ENCODE measurements at regions not wholly inside any gene's neighbourhood (a gene's known extent, or its start where the extent isn't known, plus 50 kb on each side); places are given as distances from the start of the nearest gene placed in this dataset.
A peak's percentile ranks its signal among the peaks of the same experiment; 100 is the strongest.
"Not testable (repeated sequence)": the region's sequence is repeated elsewhere in the genome, so short reads cannot be mapped to it uniquely, and the experiment has no call there.

DNA sequence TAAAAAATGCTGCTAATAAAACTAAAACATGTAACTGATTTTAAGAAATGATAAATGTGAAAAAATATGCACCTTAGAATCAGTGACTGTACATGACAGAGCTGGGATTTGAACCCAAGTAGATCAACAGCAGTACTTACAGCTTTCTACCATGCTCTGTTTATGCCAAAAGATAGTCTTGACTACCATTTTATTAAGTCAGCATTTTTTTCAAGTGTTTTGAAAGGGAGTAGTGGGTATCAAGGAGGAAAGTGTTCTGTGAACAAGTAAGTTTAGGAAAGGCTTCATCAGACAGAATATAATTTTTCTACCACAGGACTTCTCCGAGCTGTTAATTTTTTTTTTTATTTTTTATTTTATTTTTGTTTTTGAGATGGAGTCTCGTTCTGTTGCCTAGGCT, 180.4 kb upstream of the GLRA1 start:
- no peak for DNase-seq

DNA sequence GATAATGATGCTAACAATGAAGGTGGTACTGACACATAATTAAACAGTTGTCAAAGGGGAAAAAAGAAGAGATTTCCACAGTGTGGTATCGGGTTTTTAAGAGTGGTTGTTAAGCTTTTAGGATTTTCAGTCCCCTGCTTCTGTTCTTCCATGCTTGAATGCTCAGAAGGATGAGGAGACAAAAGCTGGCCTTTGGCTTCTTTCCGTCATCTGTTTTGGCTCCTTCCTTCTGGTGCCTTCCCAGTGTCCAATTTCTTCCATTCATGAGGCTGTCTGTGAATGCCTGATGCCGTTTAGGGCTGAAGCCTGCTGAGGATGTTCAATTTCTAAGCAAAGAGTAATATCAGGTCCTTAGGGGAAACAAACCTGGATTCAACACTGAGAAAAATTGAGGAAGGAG, 179.6 kb upstream of the GLRA1 start:
- no peak for DNase-seq

DNA sequence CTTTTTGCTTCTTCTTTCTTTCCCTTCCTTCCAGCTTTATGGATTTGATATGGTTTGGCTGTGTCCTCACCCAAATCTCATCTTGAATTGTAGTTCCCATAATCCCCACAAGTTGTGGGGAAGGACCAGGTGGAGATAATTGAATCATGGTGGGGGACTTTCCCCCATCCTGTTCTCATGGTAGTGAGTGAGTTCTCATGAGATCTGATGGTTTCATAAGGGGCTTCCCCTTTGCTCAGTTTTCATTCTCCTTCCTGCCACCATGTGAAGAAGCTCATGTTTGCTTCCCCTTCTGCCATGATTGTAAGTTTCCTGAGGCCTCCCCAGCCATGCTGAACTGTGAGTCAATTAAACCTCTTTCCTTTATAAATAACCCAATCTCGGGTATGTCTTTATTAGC, 178.3 kb upstream of the GLRA1 start:
- DNase-seq = not testable (repeated sequence)

DNA sequence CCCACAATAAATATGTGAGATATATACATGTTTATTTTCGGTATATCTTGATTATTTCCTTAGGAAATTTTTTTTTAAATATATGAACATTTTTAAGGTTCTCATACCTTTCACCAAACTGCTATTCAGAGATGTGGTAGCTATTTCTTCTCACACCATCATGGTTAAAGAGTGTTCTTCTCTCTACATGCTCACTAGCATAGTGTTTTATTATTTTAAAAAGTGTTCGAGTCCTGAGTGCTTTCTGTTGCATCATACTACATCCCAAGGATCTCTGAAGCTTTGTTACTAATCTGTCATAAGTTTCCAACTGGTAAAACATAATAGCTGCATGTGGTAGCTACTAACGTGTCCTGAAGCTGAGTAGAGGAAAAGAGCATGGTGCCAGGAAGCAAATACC, 177.4 kb upstream of the GLRA1 start:
- DNase-seq = no peak

DNA sequence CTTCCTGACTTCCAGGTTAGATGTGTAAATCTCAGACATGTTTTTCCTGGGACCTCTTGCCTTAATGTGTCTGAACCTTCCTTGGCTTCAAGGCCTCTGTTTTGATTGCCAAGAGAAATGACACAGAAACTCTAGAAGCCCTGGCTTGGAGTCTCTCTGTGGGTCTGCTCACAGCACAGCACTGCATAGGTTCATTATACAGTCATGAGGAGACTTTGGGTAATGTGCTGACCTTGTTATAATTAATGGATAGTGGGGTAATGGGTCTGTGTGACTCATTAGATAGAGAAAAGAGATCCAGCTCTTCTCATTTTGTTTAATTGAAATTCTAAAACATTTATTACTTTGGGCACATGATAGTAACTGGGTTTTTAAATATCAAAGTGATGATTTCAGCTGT, 175.8 kb upstream of the GLRA1 start:
- DNase-seq = no peak

DNA sequence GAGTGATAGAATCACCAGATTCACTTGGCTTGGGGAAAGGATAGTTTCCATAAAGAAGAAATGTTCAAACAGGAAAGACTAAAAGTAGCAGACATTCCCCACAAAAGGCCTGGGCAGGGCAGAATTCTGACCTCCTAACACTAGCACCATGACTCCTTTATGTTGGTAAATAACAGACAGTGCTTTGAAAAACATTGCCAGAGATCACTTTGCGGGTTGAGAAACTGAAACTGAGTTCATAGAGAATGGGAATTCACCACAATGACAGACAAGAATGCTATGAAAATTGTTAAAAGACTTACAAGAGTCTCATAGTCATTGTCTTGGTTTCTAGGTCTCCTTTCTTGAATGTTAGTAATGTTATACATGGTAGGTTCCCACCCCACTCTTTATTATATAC, 172.5 kb upstream of the GLRA1 start:
- no peak for DNase-seq

DNA sequence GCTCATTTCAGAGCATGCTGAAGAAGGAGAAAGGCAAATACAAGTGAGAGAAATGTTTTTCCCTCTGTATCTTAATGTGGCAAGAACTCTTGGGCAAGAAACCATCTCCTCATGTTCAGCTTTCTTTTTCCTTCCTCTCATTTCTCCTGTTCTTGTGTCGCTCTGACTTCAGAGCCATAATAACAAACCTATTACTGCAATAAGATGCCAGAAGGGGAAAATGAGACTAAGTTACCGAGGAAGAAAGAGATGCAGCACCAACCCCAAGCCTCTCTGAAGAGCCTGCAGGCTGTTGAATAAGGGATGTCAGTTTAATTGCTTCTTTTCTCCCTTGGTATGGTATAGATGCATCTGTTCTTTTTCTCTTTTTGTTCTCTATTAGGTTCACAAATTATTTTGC, 170.1 kb upstream of the GLRA1 start:
- DNase-seq = no peak

DNA sequence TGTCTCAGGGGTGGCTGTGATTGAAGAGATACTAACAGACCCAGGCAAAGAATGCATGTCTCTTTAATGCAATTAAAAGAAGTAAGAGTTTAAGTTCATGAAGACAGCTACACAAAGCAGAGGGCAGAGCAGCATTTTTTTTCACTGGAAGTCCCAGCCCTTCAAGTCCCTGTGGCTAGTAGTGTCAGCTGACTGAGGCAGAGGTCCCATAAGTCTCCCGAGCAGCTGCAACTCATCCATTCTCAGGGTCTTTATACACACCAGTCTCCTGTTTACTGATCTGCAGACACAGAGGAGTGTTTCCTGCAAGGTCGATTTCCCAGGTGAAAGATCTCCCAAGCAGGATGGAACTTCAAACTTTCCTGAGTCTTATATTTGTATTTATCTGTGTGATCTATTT, 169.4 kb upstream of the GLRA1 start:
- DNase-seq = no peak

DNA sequence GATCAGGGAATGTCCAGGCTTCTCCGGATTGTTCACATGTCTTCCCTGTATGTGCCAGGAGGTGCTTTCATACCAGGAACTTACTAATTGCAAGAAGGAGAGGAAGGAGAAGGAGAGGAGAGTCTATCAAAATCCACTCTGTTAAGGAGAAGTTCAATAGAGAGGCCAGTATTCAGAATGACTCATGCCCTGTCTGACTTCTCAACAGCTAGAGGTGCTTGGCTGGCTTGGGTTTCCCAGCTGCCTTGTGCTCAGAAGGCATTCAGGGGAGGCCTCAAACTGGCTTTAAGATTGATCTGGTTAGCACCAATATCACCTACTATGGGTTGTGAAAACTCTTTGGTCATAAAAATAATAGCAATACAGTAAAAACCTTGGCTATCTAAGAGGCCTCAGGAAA, 167.9 kb upstream of the GLRA1 start:
- DNase-seq = no peak

DNA sequence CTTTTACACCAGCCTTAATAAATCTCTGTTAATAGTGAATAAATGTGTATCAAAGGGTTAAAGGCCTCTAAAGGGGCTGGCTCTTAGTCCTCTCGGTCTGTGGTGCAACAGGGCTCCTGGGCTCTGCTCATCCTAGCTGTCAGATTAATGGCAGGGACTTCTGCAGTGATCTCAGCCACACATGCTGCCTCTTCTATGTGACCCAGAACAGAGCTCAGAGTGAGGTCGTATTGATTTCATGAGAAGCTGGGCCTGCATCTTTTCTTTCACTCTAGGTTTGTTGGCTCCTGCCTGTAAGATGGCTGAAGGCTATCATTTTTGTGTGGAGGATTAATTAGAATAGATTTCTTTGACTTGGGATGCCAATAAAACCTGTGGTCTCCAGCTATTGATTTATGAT, 165.0 kb upstream of the GLRA1 start:
- DNase-seq = no peak

DNA sequence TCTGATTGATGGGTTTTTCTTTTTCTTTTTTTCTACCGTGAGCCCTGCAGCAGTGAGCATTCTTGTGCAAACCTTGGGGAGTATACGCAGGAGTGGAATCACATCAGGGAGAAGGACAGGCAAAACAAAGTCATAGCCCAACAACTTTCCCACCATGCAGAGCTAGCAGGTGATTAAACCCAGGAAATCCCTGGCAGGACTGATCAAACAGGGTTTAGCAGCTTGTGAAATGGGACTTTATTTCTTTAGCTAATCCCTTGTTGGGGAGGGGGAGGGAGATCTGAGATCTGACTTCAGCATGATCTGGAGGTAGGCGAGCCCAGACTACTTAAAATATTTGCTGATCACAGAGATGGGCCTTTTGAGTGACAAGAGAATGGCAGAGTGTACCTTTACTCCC, 162.0 kb upstream of the GLRA1 start:
- no peak for DNase-seq

DNA sequence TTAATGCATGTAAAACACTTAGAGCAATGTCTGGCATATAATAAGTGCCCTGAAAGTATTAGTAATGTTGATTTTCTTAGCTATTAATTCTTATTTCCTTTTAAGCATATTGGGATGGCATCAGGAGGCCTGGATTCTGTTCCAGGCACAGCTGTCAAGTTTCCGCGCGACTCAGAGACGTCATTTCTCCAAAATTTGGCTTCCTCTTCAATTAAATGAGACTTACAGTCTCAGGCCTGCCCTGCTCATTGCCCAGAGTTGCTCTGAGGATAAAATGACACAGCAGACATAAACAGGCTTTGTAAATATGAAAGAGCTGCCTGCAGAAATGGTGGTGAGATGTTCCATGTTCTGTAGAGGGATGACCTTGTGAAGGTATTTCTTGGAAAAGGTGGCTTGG, 159.8 kb upstream of the GLRA1 start:
- no peak for DNase-seq

DNA sequence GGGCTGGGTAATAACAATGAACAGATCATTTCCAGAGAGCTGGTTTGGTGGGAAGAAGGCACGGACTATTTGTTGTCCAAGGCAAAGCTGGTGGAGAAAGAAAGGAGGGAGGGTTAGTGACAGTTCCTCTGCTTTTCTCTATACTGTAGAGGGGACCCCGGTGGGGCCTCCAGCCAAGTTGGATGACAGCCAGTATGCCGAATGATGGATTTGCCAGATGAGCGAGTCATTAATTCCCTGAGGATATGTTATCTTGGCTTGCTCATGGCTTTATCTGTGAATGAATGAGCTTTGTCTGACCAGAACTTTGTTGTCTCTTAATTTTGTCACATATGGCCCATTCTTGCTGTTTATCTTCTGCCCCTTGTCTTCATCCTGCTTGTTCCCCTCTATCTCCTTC, 158.6 kb upstream of the GLRA1 start:
- DNase-seq = no peak

DNA sequence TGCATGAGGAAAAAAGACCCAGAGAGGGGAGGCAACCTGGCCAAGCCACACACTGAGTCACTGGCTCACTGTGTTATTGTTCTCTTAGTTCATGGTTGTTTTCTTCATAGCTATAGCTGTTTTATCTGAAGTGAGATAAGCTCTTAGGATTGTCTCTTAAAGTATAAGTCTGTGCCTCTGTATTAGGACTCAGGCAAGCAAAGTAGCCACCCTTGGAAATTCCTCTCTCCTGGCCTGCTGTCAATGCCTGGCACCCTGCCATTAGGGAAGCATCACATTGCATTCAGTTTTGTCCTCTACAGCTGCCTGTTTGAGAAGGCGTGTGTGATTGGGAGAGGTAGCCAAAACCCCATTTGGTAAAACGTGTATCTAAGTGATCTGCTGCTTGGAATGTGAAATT, 147.4 kb upstream of the GLRA1 start:
- no peak for DNase-seq

DNA sequence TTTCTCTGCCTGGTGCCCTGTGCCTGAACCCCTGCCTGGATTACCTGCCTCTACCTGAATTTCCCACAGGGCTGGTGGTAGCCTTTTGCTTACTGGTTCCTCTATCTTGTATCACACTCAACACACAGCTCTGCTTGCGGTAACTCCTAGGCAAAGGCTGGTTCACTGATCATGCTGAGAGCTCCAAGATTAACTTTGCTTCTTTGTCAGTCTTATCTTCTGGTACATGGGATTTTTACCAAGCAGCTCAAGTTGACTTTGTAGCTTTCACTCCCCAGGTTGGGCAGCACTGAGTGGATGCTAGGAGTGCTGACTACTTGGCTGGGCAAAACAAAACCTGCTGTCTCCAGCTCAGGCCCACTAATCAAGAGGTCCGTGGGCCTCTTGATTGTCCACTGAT, 145.9 kb upstream of the GLRA1 start:
- DNase-seq = no peak

DNA sequence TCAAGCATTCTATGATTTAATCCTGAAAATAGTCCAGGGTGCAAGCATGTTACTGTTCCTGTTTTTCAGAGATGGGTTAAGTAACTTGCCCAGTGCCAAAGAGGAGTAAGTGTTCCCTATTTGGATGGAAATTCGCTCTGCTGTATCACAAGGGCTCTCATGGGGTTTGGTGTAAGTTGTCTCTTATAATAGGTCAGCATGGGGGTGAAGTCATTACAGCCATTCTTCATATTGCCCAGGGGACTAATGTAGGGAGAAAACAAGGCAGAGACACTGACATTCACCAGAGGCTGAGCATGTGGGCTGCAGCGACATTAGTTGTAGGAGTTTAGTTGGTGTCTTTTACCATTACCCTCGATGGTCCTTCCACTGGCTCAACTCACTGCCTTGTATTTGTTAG, 142.1 kb upstream of the GLRA1 start:
- no peak for DNase-seq

DNA sequence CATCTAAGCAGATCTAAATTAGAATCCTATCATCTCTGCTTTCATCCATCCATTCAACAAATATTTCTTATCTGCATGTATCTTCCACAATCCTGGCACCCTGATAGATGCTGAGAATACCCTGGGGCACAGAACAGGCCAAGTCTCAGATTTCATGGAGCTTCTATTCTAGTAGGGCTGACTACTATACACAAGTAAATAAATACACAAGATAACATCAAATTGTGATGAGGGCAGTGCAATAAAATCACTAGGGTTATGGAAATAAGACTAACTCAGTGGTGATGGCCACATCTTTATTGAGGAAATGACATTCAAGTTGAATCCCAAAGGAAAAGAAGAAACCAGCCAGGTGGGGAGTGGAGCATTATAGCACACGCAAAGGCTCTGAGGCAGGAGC, 138.4 kb upstream of the GLRA1 start:
- DNase-seq = no peak

DNA sequence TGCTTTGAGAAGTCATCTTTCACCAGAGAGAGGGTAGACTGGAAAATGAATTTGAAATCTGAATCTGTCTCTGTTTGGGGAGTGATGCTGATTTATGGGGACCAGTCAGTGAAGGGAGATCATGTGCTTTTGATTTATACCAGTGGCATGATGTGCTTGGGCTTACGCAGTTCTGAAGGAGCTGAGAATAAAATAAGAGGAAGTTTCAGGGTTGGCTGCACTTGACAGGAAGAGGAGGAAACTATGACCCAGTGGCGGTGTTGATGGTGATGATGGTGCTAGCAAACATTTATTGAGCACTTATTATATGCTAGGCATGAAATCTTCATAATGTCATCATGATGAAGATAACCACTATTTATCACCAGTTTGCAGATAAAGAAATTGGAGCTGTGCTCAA, 136.4 kb upstream of the GLRA1 start:
- no peak for DNase-seq

DNA sequence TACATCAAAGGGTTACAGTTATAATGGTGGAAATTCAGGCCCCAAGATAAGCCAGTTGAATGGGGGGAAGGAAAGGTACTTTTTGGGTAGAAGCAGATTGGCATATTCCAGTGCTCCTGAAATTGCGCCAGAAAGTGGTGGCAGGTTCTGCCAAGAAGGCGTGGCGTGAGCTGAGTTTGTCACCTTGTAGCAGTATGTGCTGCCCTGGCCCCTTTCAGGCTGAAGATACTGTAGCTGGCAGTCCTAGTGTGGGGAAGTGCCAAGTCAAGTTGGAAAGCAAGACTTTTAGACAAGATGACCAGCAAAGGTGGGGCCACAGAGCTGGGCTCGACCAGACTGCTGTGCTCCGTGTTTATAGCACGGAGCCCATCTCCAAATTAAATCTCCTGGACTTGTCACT, 133.6 kb upstream of the GLRA1 start:
- no peak for DNase-seq

DNA sequence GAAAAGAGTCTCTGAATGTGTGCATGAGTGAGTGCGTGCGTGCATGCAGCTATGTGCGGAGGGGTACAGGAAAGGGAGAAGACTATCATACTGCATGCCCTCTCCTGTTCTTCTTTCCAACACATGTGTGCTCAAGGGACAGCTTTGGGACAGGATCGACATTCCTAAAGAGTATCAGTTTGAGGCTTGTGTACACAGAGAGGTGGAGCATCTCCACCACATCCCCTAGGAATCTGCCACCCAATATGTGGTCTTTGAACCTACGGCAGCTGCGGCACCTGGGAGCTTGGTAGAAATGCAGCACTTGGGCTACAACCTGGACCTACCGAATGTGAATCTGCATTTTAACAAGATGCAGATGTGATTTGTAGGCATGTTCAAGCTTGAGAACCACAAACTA, 132.3 kb upstream of the GLRA1 start:
- DNase-seq = no peak

DNA sequence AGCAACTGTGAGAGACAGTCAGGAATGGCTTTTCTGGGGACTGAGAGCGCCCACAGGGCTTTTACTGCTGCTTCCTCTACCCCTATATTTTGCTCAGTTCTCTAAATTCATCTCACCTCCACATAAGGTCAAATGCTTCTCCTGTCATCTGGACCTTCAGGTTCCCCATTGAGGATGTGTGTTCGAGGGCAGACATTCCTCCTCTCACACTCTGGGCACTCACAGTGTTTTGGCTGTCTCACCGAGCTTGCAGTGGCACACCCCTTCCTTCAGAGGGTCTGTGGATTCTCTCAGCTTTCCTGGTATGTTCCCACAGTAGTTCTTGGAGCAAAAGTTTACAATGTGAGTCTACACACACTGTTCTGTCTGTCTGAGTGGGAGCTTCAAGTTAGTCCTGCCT, 127.8 kb upstream of the GLRA1 start:
- DNase-seq = no peak

DNA sequence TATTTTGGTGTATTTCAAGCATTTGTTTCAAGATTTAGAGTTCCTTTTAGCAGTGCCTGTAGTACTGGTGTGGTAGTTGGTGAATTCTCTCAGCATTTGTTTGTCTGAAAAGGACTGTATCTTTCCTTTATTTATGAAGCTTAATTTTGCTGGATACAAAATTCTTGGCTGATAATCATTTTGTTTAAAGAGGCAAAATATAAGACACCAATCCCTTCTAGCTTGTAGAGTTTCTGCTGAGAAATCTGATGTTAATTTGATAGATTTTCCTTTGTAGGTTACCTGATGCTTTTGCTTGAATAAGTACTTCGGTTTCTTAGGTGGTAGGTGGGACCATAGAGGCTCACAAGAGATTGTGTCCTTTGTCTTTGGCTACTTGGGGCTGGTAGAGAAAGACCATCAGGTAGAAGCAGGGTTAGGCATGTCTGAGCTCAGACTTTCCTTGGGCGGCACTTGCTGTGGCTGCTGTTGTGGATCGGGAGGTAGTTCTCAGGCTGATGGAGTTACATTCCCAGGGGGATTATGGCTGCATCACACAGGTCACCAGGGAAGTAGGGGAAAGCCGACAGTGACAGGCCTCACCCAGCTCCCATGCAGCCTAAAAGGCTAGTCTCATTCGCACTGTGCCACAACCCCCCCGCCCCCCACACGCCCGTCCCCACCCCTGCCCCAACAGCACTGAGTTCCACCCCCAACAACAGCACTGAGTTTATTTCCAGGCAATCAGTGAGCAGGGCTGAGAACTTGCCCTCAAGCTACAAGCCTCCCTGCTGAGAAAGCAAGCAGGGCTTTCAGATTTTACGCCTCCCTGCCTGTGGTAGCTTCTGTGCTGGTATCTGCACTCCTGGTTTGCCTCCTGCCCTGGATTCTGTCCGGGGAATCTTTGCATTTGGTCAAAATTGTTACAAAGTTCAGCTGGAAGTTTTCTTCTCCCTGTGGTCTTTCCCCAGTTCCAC, 127.1 kb upstream of the GLRA1 start:
- no peak for DNase-seq

DNA sequence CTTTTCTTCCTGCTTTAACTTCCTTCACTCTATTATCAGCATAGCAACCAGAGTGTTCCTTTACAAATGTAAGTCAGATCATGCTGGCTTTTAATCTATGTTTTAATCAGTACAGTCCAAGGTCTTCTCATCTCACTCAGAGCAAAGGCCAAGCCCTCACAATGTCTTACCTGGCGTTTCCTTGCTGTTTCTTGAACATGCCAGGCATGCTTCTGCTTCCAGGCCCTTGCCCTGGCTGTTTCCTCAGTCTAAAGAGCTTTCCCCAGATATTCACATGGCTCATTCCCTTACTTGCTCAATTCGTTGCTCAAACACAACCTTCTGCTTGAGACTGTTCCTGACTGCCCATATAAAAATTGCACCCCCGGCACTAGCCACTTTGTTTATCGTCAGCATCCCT, 121.7 kb upstream of the GLRA1 start:
- DNase-seq = no peak

DNA sequence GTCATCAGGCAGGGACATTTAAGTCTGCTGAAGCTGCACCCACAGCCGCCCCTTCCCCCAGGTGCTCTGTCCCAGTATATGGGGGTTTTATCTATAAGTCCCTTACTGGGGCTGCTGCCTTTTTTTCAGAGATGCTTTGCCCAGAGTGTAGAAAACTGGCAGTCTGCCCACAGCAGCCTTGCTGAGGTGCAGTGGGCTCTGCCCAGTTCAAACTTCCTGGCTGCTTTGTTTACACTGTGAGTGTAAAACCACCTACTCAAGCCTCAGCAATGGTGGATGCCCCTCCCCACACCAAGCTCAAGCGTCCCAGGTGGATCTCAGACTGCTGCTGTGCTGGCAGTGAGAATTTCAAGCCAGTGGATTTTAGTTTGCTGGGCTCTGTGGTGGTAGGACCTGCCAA, 114.2 kb upstream of the GLRA1 start:
- DNase-seq = not testable (repeated sequence)

DNA sequence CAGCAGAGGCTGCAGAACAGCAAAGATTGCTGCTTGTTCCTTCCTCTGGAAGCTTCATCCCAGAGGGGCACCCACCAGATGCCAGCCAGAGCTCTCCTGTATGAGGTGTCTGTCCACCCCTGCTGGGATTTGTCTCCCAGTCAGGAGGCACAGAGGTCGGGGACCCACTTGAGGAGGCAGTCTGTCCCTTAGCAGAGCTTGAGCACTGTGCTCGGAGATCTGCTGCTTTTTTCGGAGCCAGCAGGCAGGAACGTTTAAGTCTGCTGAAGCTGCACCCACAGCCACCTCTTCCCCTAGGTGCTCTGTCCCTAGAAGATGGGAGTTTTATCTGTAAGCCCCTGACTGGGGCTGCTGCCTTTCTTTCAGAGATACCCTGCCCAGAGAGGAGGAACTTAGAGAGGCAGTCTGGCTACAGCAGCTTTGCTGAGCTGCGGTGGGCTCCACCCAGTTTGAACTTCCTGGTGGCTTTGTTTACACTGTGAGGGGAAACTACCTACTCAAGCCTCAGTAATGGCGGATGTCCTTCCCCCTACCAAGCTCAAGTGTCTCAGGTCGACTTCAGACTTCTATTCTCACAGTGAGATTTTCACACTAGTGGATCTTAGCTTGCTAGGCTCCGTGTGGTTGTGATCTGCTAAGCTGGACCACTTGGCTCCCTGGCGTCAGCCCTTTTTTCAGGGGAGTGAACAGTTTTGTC, 101.8 kb upstream of the GLRA1 start:
- DNase-seq = peak; percentile 6

Measured in stimulated activated naive CD4-positive, alpha-beta T cell treated with Interleukin-2 at 50 U/mL for 16 hours (primary cell).